ENCODE measurements at regions not wholly inside any gene's neighbourhood (a gene's known extent, or its start where the extent isn't known, plus 50 kb on each side); places are given as distances from the start of the nearest gene placed in this dataset.
A peak's percentile ranks its signal among the peaks of the same experiment; 100 is the strongest.

- no peaks in the 10 kb centered on the region for H3K36me3 ChIP-seq (ENCODE audit: control insufficient read depth, insufficient read depth, low read length)
- no peak for DNase-seq (ENCODE audit: low read depth)
- TF ChIP-seq CTCF (IDR thresholded peaks at IDR 0.05; ENCODE audit: insufficient read depth, low read depth, low read length), result no peak
- no peak overlapping the region for H3K4me3 ChIP-seq (ENCODE audit: low read depth, low read length)
- ChIA-PET CTCF (no interaction called here), POLR2A (no interaction called here)
- no peaks in the 10 kb centered on the region for H3K27me3 ChIP-seq (ENCODE audit: control insufficient read depth, insufficient read depth, low read length)
Measured at GRCh38 chr3:102125994-102126368, 276.7 kb downstream of the NFKBIZ start.

GRCh38 chr3:102129760-102130608 is 280.7 kb downstream of the NFKBIZ start:
- ChIA-PET CTCF (interaction anchor here (0.9 to 1.2 kb wide), 2 partner anchors 9 to 13 kb away, joined by 3 to 4 read pairs; no protein-coding TSS in a partner anchor), POLR2A (no interaction called here)
- no peak overlapping the region for H3K4me3 ChIP-seq (ENCODE audit: low read depth, low read length)
- no peak for TF ChIP-seq CTCF (IDR thresholded peaks at IDR 0.05; ENCODE audit: insufficient read depth, low read depth, low read length)
- H3K27me3 ChIP-seq (ENCODE audit: control insufficient read depth, insufficient read depth, low read length), result no peaks in the 10 kb centered on the region
- DNase-seq (ENCODE audit: low read depth), result peak; percentile 26
- no peaks in the 10 kb centered on the region for H3K36me3 ChIP-seq (ENCODE audit: control insufficient read depth, insufficient read depth, low read length)

GRCh38 chr3:102132370-102132769 is 283.1 kb downstream of the NFKBIZ start:
- Histone ChIP-seq H3K4me3 (ENCODE audit: low read depth, low read length) (no peak overlapping the region), H3K36me3 (ENCODE audit: control insufficient read depth, insufficient read depth, low read length) (no peaks in the 10 kb centered on the region), H3K27me3 (ENCODE audit: control insufficient read depth, insufficient read depth, low read length) (no peaks in the 10 kb centered on the region)
- ChIA-PET POLR2A (no interaction called here), CTCF (no interaction called here)
- no peak for TF ChIP-seq CTCF (IDR thresholded peaks at IDR 0.05; ENCODE audit: insufficient read depth, low read depth, low read length)
- no peak for DNase-seq (ENCODE audit: low read depth)

- ChIA-PET CTCF (interaction anchor here (1.0 to 1.6 kb wide), 2 partner anchors 14 to 319 kb away, joined by 3 read pairs; no protein-coding TSS in a partner anchor), POLR2A (no interaction called here)
- Histone ChIP-seq H3K4me3 (ENCODE audit: low read depth, low read length) (no peak overlapping the region), H3K27me3 (ENCODE audit: control insufficient read depth, insufficient read depth, low read length) (no peaks in the 10 kb centered on the region), H3K36me3 (ENCODE audit: control insufficient read depth, insufficient read depth, low read length) (no peaks in the 10 kb centered on the region)
- DNase-seq (ENCODE audit: low read depth), result no peak
- no peak for TF ChIP-seq CTCF (IDR thresholded peaks at IDR 0.05; ENCODE audit: insufficient read depth, low read depth, low read length)
Measured at GRCh38 chr3:102133376-102133775, 284.1 kb downstream of the NFKBIZ start.

- no peak for TF ChIP-seq CTCF (IDR thresholded peaks at IDR 0.05; ENCODE audit: insufficient read depth, low read depth, low read length)
- CTCF ChIA-PET, result no interaction called here
Measured at GRCh38 chr3:102135316-102135715, 286.0 kb downstream of the NFKBIZ start.

More at GRCh38 chr3:102135316-102135715, 286.0 kb downstream of the NFKBIZ start:
- Histone ChIP-seq H3K4me3 (ENCODE audit: low read depth, low read length) (no peak overlapping the region), H3K36me3 (ENCODE audit: control insufficient read depth, insufficient read depth, low read length) (no peaks in the 10 kb centered on the region), H3K27me3 (ENCODE audit: control insufficient read depth, insufficient read depth, low read length) (no peaks in the 10 kb centered on the region)
- DNase-seq (ENCODE audit: low read depth), result no peak
- POLR2A ChIA-PET, result no interaction called here

Data from BJ (cell line).